ENCODE measurements at regions not wholly inside any gene's neighbourhood (a gene's known extent, or its start where the extent isn't known, plus 50 kb on each side); places are given as distances from the start of the nearest gene placed in this dataset.

- Histone ChIP-seq H3K4me1 (ENCODE audit: control insufficient read depth in 4 of 4, insufficient read depth in 4 of 4, low read length in 3 of 4) (no peaks in the 10 kb centered on the region), H3K4me3 (ENCODE audit: low read depth in 1 of 3, low read length in 3 of 3) (no peak overlapping the region), H3K9ac (ENCODE audit: low read depth in 1 of 2, low read length in 2 of 2) (no peak overlapping the region), H3K27me3 (ENCODE audit: control insufficient read depth in 4 of 4, insufficient read depth in 4 of 4, low read length in 3 of 4) (no peaks in the 10 kb centered on the region), H3K36me3 (ENCODE audit: control insufficient read depth in 4 of 4, insufficient read depth in 3 of 4, low read depth in 1 of 4, low read length in 3 of 4) (no peaks in the 10 kb centered on the region), H3K27ac (ENCODE audit: low read depth in 1 of 2, low read length in 2 of 2) (no peak overlapping the region), H3K9me3 (ENCODE audit: control insufficient read depth in 4 of 4, low read length in 3 of 4) (no peaks in the 10 kb centered on the region)
- no peak for TF ChIP-seq GABPA (IDR thresholded peaks at IDR 0.05 in 1 of 2, conservative IDR thresholded peaks at IDR 0.05 in 1 of 2)
- no peak for TF ChIP-seq RXRA (IDR thresholded peaks at IDR 0.05)
- TF ChIP-seq RAD21 (IDR thresholded peaks at IDR 0.05), result no peak
- no peak for TF ChIP-seq HNF4G (IDR thresholded peaks at IDR 0.05)
- DNase-seq (ENCODE audit: low spot score), result no peak
Observed at GRCh38 chr12:115461401-115461800, 777.4 kb upstream of the TBX3 start.

- Histone ChIP-seq H3K4me3 (ENCODE audit: low read depth in 1 of 3, low read length in 3 of 3) (no peak overlapping the region), H3K9ac (ENCODE audit: low read depth in 1 of 2, low read length in 2 of 2) (no peak overlapping the region), H3K27ac (ENCODE audit: low read depth in 1 of 2, low read length in 2 of 2) (no peak overlapping the region), H3K4me1 (ENCODE audit: control insufficient read depth in 4 of 4, insufficient read depth in 4 of 4, low read length in 3 of 4) (no peaks in the 10 kb centered on the region), H3K9me3 (ENCODE audit: control insufficient read depth in 4 of 4, low read length in 3 of 4) (no peaks in the 10 kb centered on the region), H3K36me3 (ENCODE audit: control insufficient read depth in 4 of 4, insufficient read depth in 3 of 4, low read depth in 1 of 4, low read length in 3 of 4) (no peaks in the 10 kb centered on the region), H3K27me3 (ENCODE audit: control insufficient read depth in 4 of 4, insufficient read depth in 4 of 4, low read length in 3 of 4) (no peaks in the 10 kb centered on the region)
- WGBS, result 90% methylated on average over 3 of the region's 3 CpGs
- DNase-seq (ENCODE audit: low spot score), result no peak
- TF ChIP-seq REST (IDR thresholded peaks at IDR 0.05), result no peak
- no peak for TF ChIP-seq MAX (IDR thresholded peaks at IDR 0.05)
Observed at GRCh38 chr12:115457798-115458197, 773.8 kb upstream of the TBX3 start.

GRCh38 chr12:115456946-115457689, 773.1 kb upstream of the TBX3 start:
- TF ChIP-seq RAD21 (IDR thresholded peaks at IDR 0.05) (peak; percentile 31 to 35), ZBTB33 (IDR thresholded peaks at IDR 0.05) (no peak)
- Histone ChIP-seq H3K4me1 (ENCODE audit: control insufficient read depth in 4 of 4, insufficient read depth in 4 of 4, low read length in 3 of 4) (peaks cover 0 to 3% (median 2%) of the 10 kb centered on the region in 4 donors), H3K9ac (ENCODE audit: low read depth in 1 of 2, low read length in 2 of 2) (no peak overlapping the region), H3K4me3 (ENCODE audit: low read depth in 1 of 3, low read length in 3 of 3) (no peak overlapping the region), H3K9me3 (ENCODE audit: control insufficient read depth in 4 of 4, low read length in 3 of 4) (no peaks in the 10 kb centered on the region), H3K36me3 (ENCODE audit: control insufficient read depth in 4 of 4, insufficient read depth in 3 of 4, low read depth in 1 of 4, low read length in 3 of 4) (no peaks in the 10 kb centered on the region), H3K27ac (ENCODE audit: low read depth in 1 of 2, low read length in 2 of 2) (no peak overlapping the region), H3K27me3 (ENCODE audit: control insufficient read depth in 4 of 4, insufficient read depth in 4 of 4, low read length in 3 of 4) (no peaks in the 10 kb centered on the region)
- DNase-seq (ENCODE audit: low spot score), result no peak
- WGBS, result 87% methylated on average over 8 of the region's 8 CpGs

Data from liver (tissue), 7 donors.